ENCODE measurements at regions not wholly inside any gene's neighbourhood (a gene's known extent, or its start where the extent isn't known, plus 50 kb on each side); places are given as distances from the start of the nearest gene placed in this dataset.

DNA sequence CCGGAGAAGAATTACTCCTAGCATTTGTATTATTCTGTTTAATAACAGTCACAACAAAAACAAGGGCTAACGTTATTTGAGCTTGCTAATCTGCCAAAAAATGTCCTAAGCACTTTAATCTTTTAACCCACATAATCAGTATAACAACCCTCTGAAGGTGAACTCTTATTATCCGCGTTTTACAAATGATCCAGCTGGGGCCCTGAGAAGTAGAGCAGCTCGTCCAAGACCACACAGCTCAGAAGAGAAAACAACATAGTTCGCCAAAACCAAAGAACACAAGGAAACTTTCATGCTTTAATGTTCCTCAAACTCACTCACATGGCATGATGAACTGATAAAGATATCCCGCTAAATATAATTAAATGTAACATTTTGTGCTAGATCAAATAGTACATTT, 159.7 kb upstream of the ZNF236 start:
- no peak overlapping the region for H3K27ac ChIP-seq
- no peaks in the 10 kb centered on the region for H3K9me3 ChIP-seq
- no peaks in the 10 kb centered on the region for H3K4me1 ChIP-seq (ENCODE audit: control insufficient read depth in 1 of 2, insufficient read depth in 1 of 2, low read depth in 1 of 2, low read length in 1 of 2)
- H3K4me3 ChIP-seq (ENCODE audit: low read depth in 1 of 2, low read length in 1 of 2) = no peak overlapping the region
- peaks cover 19% of the 10 kb centered on the region for H3K27me3 ChIP-seq
- no peaks in the 10 kb centered on the region for H3K36me3 ChIP-seq
- TF ChIP-seq, protein P1, sequence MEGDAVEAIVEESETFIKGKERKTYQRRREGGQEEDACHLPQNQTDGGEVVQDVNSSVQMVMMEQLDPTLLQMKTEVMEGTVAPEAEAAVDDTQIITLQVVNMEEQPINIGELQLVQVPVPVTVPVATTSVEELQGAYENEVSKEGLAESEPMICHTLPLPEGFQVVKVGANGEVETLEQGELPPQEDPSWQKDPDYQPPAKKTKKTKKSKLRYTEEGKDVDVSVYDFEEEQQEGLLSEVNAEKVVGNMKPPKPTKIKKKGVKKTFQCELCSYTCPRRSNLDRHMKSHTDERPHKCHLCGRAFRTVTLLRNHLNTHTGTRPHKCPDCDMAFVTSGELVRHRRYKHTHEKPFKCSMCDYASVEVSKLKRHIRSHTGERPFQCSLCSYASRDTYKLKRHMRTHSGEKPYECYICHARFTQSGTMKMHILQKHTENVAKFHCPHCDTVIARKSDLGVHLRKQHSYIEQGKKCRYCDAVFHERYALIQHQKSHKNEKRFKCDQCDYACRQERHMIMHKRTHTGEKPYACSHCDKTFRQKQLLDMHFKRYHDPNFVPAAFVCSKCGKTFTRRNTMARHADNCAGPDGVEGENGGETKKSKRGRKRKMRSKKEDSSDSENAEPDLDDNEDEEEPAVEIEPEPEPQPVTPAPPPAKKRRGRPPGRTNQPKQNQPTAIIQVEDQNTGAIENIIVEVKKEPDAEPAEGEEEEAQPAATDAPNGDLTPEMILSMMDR (IDR thresholded peaks at IDR 0.05) = no peak

DNA sequence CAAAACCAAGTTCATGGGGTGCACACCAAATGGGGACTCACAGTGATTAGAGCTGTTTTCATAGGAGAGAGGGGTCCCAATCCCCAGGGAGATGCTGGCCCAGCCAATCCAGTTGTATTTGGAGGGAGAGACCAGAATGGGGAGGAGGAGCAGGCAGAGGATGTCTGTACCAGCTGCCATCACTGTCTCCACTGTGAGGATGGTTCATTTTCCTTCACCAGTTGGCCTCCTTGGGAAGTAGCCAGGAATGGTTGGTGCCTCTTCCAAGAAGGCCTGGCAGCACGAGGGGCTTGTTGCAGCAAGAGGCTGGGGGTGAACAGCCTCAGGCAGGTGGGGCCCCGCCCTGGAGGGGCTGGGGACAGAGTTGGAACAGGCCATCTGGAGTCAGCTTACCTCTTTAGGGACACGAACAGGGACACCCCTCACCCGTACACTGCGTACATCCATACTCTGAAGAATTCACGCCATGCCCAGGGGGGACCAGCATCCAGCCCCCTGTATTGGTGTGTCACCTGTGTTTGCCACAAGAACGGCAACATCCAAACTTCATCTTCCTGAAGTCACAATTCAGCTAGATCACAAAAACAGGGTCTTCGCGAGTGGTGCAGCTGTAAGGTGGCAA, 161.7 kb upstream of the ZNF236 start:
- Histone ChIP-seq H3K4me1 (ENCODE audit: control insufficient read depth in 1 of 2, insufficient read depth in 1 of 2, low read depth in 1 of 2, low read length in 1 of 2) (no peaks in the 10 kb centered on the region), H3K4me3 (ENCODE audit: low read depth in 1 of 2, low read length in 1 of 2) (no peak overlapping the region), H3K36me3 (no peaks in the 10 kb centered on the region), H3K27ac (no peak overlapping the region), H3K27me3 (peaks cover 38% of the 10 kb centered on the region), H3K9me3 (no peaks in the 10 kb centered on the region)
- TF ChIP-seq, protein P1 (IDR thresholded peaks at IDR 0.05) = no peak

DNA sequence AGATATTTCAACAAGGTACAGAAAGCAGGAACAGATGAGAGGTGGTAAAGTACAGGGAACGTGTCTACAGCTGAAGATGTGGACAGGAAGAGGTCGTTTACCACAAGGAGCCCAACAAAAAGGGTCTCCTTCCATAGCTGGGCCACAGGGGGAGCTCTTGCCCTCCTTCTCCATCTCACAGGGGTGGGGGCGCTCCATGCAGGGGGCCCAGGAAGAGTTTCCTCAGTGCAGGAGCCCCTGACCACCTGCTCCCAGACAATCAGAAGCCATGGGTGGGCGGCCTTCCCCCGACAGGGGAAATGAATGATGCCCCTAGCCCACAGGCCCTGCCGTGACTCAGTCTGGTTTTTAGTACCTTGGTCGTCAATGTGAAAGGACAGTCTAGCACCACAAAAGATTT, 163.6 kb upstream of the ZNF516 start:
- Histone ChIP-seq H3K4me3 (ENCODE audit: low read depth in 1 of 2, low read length in 1 of 2) (no peak overlapping the region), H3K4me1 (ENCODE audit: control insufficient read depth in 1 of 2, insufficient read depth in 1 of 2, low read depth in 1 of 2, low read length in 1 of 2) (no peaks in the 10 kb centered on the region), H3K9me3 (no peaks in the 10 kb centered on the region), H3K27ac (no peak overlapping the region), H3K27me3 (peaks cover 48% of the 10 kb centered on the region), H3K36me3 (no peaks in the 10 kb centered on the region)
- TF ChIP-seq, protein P1 (IDR thresholded peaks at IDR 0.05) = no peak

DNA sequence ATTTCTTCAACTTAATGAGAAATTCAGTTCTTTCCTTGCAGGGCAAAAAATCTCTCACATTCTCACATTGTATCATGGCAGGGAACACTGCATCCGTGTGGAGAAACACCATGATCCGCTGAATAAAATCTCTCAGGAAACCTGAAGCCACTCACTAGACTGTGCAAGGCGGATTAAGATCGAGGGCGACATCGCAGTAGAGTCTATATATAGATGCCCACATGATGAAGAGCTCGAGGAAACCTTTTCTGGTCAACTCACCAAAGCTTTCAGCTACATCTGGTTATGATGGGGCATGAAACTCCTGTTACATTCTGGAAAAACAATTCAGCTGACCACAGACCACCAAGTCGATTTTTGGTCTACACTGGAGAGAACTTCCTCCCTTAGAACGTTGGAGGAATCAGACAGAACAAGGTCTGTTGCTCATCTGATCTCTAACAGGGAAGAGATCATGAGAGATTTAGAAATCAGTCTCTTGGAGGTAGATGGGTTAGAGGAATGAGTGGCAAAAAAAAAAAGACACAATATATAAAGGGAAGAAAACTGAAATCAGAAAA, 162.9 kb upstream of the ZNF516 start:
- Histone ChIP-seq H3K27ac (no peak overlapping the region), H3K27me3 (peaks cover 48% of the 10 kb centered on the region), H3K36me3 (no peaks in the 10 kb centered on the region), H3K4me1 (ENCODE audit: control insufficient read depth in 1 of 2, insufficient read depth in 1 of 2, low read depth in 1 of 2, low read length in 1 of 2) (no peaks in the 10 kb centered on the region), H3K9me3 (no peaks in the 10 kb centered on the region), H3K4me3 (ENCODE audit: low read depth in 1 of 2, low read length in 1 of 2) (no peak overlapping the region)
- TF ChIP-seq, protein P1 (IDR thresholded peaks at IDR 0.05) = no peak

DNA sequence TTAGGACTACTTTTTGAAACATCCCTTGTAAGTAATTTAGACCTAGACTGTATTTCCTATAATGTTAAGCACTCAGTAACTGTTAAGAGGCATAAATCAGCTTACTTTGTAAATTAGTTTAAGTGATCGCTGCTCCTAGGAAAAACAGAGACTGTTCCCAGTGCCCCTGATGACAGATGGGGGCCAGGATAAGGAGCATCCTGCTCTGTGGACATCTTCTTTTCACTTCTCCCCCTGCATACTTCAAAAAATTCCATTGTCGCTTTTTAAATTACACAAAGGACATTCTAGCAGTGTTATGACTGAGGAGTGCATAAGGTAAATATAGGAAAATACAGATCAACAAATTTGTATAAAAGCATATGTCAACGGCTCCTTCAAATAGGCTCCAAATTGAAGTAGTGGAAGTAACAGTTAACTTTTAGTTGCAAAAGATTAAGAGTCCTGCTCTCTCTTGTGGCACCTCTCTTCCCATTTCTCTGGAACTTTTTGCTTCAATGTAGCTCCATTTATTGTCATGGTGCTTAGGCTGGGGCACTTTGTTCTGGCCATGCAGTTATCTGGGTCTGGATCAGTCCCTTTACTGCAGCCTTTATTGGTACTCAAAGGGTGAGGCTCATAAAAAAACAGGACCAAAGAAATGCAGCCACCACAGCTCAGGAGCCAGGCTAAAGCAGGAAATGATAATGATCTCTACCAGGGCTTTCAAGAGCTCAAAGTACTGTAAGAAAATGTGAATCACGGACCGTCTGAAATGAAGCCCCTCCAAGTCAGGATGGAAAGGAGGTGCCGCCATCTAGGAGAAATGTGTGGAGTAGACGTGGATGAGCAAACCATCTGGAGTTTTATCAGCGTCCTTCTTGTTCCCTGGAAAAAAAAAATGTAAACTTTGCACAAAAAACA, 162.1 kb upstream of the ZNF516 start:
- TF ChIP-seq, protein P1 (IDR thresholded peaks at IDR 0.05) = no peak
- peaks cover 48% of the 10 kb centered on the region for H3K27me3 ChIP-seq
- no peaks in the 10 kb centered on the region for H3K36me3 ChIP-seq
- H3K27ac ChIP-seq = no peak overlapping the region
- no peaks in the 10 kb centered on the region for H3K4me1 ChIP-seq (ENCODE audit: control insufficient read depth in 1 of 2, insufficient read depth in 1 of 2, low read depth in 1 of 2, low read length in 1 of 2)
- H3K4me3 ChIP-seq (ENCODE audit: low read depth in 1 of 2, low read length in 1 of 2) = no peak overlapping the region
- no peaks in the 10 kb centered on the region for H3K9me3 ChIP-seq
